Ishikawa (cell line): ENCODE measurements at regions not wholly inside any gene's neighbourhood (a gene's known extent, or its start where the extent isn't known, plus 50 kb on each side); places are given as distances from the start of the nearest gene placed in this dataset.

Experiments
- CEBPB ChIP-seq: IDR thresholded peaks from 2 replicates; pipeline ENCODE4 v1.6.1; 2012
- CREB1 ChIP-seq: IDR thresholded peaks from 2 replicates; pipeline ENCODE4 v1.6.1; 2012; ENCODE audit warnings: low read depth
- TAF1 ChIP-seq: IDR thresholded peaks from 2 replicates; pipeline ENCODE4 v1.6.1; 2012; ENCODE audit warnings: low read depth, mild to moderate bottlenecking

DNA sequence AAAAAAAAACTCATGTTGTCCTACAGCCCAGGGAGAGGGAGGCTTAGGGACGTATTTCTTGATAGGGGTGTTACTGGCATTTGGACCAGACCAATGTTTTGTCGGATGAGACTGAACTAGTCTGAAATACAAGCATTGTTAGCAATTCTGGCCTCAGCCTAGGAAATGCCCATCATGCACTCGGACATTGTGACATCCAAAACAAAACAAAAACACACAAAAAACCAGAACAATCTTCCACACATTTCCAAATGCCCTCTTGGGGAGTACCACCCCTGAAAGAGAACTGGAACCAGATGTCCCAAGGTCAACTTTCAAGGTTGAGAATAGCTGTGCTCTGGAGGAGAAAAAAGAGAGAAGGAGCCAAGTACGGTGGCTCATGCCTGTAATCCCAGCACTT lies 299.1 kb upstream of the JARID2 start:
- TF ChIP-seq CREB1 = no peak
- TF ChIP-seq CEBPB = no peak
- no peak for TF ChIP-seq TAF1
